HG03066 (cell line): ENCODE measurements at regions not wholly inside any gene's neighbourhood (a gene's known extent, or its start where the extent isn't known, plus 50 kb on each side); places are given as distances from the start of the nearest gene placed in this dataset.
"Not testable (repeated sequence)": the region's sequence is repeated elsewhere in the genome, so short reads cannot be mapped to it uniquely, and the experiment has no call there.

Experiments
- ATAC-seq: cut with Tn5 transposase; IDR thresholded peaks from one replicate; pipeline ENCODE4 v1.9.1; 2021; ENCODE audit warnings: low read depth; ENCODE audit not compliant: unreplicated experiment

- no peak for ATAC-seq
Observed at GRCh38 chr9:81372628-81373191, 316.6 kb downstream of the TLE1 start.

- no peak for ATAC-seq
Observed at GRCh38 chr9:81371824-81372223, 317.5 kb downstream of the TLE1 start.

- no peak for ATAC-seq
Observed at GRCh38 chr9:81370650-81371049, 318.7 kb downstream of the TLE1 start.

GRCh38 chr9:81370096-81370495 lies 319.3 kb downstream of the TLE1 start:
- no peak for ATAC-seq

- ATAC-seq = no peak
Observed at GRCh38 chr9:81369121-81369520, 320.2 kb downstream of the TLE1 start.

GRCh38 chr9:81363916-81364480 lies 325.3 kb downstream of the TLE1 start:
- no peak for ATAC-seq

- ATAC-seq = no peak
Observed at GRCh38 chr9:81361296-81361695, 328.1 kb downstream of the TLE1 start.

- no peak for ATAC-seq
Observed at GRCh38 chr9:81351166-81351565, 338.2 kb downstream of the TLE1 start.

GRCh38 chr9:81344366-81344765 lies 345.0 kb downstream of the TLE1 start:
- ATAC-seq = no peak

GRCh38 chr9:81335879-81336421 lies 353.4 kb downstream of the TLE1 start:
- no peak for ATAC-seq

- no peak for ATAC-seq
Observed at GRCh38 chr9:81321551-81321950, 367.8 kb downstream of the TLE1 start.

GRCh38 chr9:81320909-81321482 lies 368.4 kb downstream of the TLE1 start:
- no peak for ATAC-seq

GRCh38 chr9:81318571-81318970 lies 370.8 kb downstream of the TLE1 start:
- ATAC-seq = no peak

GRCh38 chr9:81317939-81318338 lies 371.4 kb downstream of the TLE1 start:
- ATAC-seq = no peak

GRCh38 chr9:81317223-81317622 lies 372.1 kb downstream of the TLE1 start:
- ATAC-seq = no peak

- ATAC-seq = no peak
Observed at GRCh38 chr9:81314490-81314889, 374.9 kb downstream of the TLE1 start.

- no peak for ATAC-seq
Observed at GRCh38 chr9:81313877-81314276, 375.5 kb downstream of the TLE1 start.

GRCh38 chr9:81312346-81312745 lies 377.0 kb downstream of the TLE1 start:
- ATAC-seq = no peak

GRCh38 chr9:81308404-81308803 lies 380.9 kb downstream of the TLE1 start:
- no peak for ATAC-seq

GRCh38 chr9:81307791-81308190 lies 381.6 kb downstream of the TLE1 start:
- not testable (repeated sequence) for ATAC-seq

GRCh38 chr9:81305561-81306182 lies 383.7 kb downstream of the TLE1 start:
- no peak for ATAC-seq

- no peak for ATAC-seq
Observed at GRCh38 chr9:81303658-81304057, 385.7 kb downstream of the TLE1 start.
